ENCODE measurements at regions not wholly inside any gene's neighbourhood (a gene's known extent, or its start where the extent isn't known, plus 50 kb on each side); places are given as distances from the start of the nearest gene placed in this dataset.

- intact Hi-C loops (cut with DNase I), result no loop called here
- no peak overlapping the region for H3K27ac ChIP-seq
Observed at GRCh38 chr2:41647468-41648050, 400.3 kb upstream of the PKDCC start.

GRCh38 chr2:41657226-41657625 lies 390.6 kb upstream of the PKDCC start:
- intact Hi-C loops (cut with DNase I), result no loop called here
- H3K27ac ChIP-seq, result no peak overlapping the region
- H3K9me3 ChIP-seq, result no peaks in the 10 kb centered on the region
- no peaks in the 10 kb centered on the region for H3K27me3 ChIP-seq
- TF ChIP-seq EP300 (IDR thresholded peaks at IDR 0.05), result no peak
- no peak for TF ChIP-seq CTCF (IDR thresholded peaks at IDR 0.05)
- TF ChIP-seq POLR2A (IDR thresholded peaks at IDR 0.05), result no peak
- TF ChIP-seq POLR2AphosphoS5 (IDR thresholded peaks at IDR 0.05), result no peak
- no peak for DNase-seq
- H3K4me3 ChIP-seq, result no peak overlapping the region
- H3K4me1 ChIP-seq, result no peaks in the 10 kb centered on the region
- H3K36me3 ChIP-seq, result no peaks in the 10 kb centered on the region

More at GRCh38 chr2:41647468-41648050, 400.3 kb upstream of the PKDCC start:
- 83% methylated on average over 1 of the region's 1 CpG for WGBS, 2 donors
- Histone ChIP-seq H3K4me3 (no peak overlapping the region), H3K36me3 (no peaks in the 10 kb centered on the region), H3K4me1 (no peaks in the 10 kb centered on the region), H3K9me3 (no peaks in the 10 kb centered on the region), H3K27me3 (no peaks in the 10 kb centered on the region)
- TF ChIP-seq POLR2A (IDR thresholded peaks at IDR 0.05), result no peak
- no peak for TF ChIP-seq EP300 (IDR thresholded peaks at IDR 0.05)
- TF ChIP-seq CTCF (IDR thresholded peaks at IDR 0.05), result no peak
- TF ChIP-seq POLR2AphosphoS5 (IDR thresholded peaks at IDR 0.05), result no peak
- no peak for DNase-seq

GRCh38 chr2:41659758-41660157 lies 388.1 kb upstream of the PKDCC start:
- intact Hi-C loops (cut with DNase I), result no loop called here

GRCh38 chr2:41662461-41662860 lies 385.4 kb upstream of the PKDCC start:
- DNase-seq, result no peak
- no peak for TF ChIP-seq POLR2AphosphoS5 (IDR thresholded peaks at IDR 0.05)
- TF ChIP-seq POLR2A (IDR thresholded peaks at IDR 0.05), result no peak
- TF ChIP-seq CTCF (IDR thresholded peaks at IDR 0.05), result no peak
- TF ChIP-seq EP300 (IDR thresholded peaks at IDR 0.05), result no peak
- H3K9me3 ChIP-seq, result no peaks in the 10 kb centered on the region
- no peak overlapping the region for H3K4me3 ChIP-seq
- H3K36me3 ChIP-seq, result no peaks in the 10 kb centered on the region
- no peaks in the 10 kb centered on the region for H3K4me1 ChIP-seq
- no peak overlapping the region for H3K27ac ChIP-seq
- intact Hi-C loops (cut with DNase I), result no loop called here
- no peaks in the 10 kb centered on the region for H3K27me3 ChIP-seq

More at GRCh38 chr2:41659758-41660157, 388.1 kb upstream of the PKDCC start:
- DNase-seq, result no peak
- TF ChIP-seq POLR2AphosphoS5 (IDR thresholded peaks at IDR 0.05), result no peak
- no peak for TF ChIP-seq EP300 (IDR thresholded peaks at IDR 0.05)
- no peak for TF ChIP-seq POLR2A (IDR thresholded peaks at IDR 0.05)
- no peak for TF ChIP-seq CTCF (IDR thresholded peaks at IDR 0.05)
- H3K4me1 ChIP-seq, result no peaks in the 10 kb centered on the region
- no peaks in the 10 kb centered on the region for H3K9me3 ChIP-seq
- H3K4me3 ChIP-seq, result no peak overlapping the region
- no peak overlapping the region for H3K27ac ChIP-seq
- H3K36me3 ChIP-seq, result no peaks in the 10 kb centered on the region
- H3K27me3 ChIP-seq, result no peaks in the 10 kb centered on the region

- no peak overlapping the region for H3K4me3 ChIP-seq
- H3K27me3 ChIP-seq, result no peaks in the 10 kb centered on the region
- H3K9me3 ChIP-seq, result no peaks in the 10 kb centered on the region
- DNase-seq, result no peak
- WGBS, 2 donors, result 59 to 83% methylated on average over 5 of the region's 5 CpGs
- no peaks in the 10 kb centered on the region for H3K4me1 ChIP-seq
- intact Hi-C loops (cut with DNase I), result no loop called here
- no peak for TF ChIP-seq POLR2AphosphoS5 (IDR thresholded peaks at IDR 0.05)
- TF ChIP-seq POLR2A (IDR thresholded peaks at IDR 0.05), result no peak
- TF ChIP-seq EP300 (IDR thresholded peaks at IDR 0.05), result no peak
- no peak for TF ChIP-seq CTCF (IDR thresholded peaks at IDR 0.05)
- no peak overlapping the region for H3K27ac ChIP-seq
- no peaks in the 10 kb centered on the region for H3K36me3 ChIP-seq
Observed at GRCh38 chr2:41663056-41663455, 384.8 kb upstream of the PKDCC start.

All from sigmoid colon (tissue), 6 donors.